ENCODE measurements at regions not wholly inside any gene's neighbourhood (a gene's known extent, or its start where the extent isn't known, plus 50 kb on each side); places are given as distances from the start of the nearest gene placed in this dataset.
A peak's percentile ranks its signal among the peaks of the same experiment; 100 is the strongest.
"Not testable (repeated sequence)": the region's sequence is repeated elsewhere in the genome, so short reads cannot be mapped to it uniquely, and the experiment has no call there.

GRCh38 chr7:155395176-155395797 is 62.6 kb upstream of the EN2 start:
- no peak for DNase-seq (ENCODE audit: low spot score)

- no peak for DNase-seq (ENCODE audit: low spot score)
These were observed 61.3 kb upstream of the EN2 start for GRCh38 chr7:155396661-155397060.

- not testable (repeated sequence) for DNase-seq (ENCODE audit: low spot score)
These were observed 59.9 kb upstream of the EN2 start for GRCh38 chr7:155397758-155398714.

GRCh38 chr7:155398944-155399343 is 59.0 kb upstream of the EN2 start:
- peak; percentile 79 for DNase-seq (ENCODE audit: low spot score)

- DNase-seq (ENCODE audit: low spot score), result no peak
These were observed 58.4 kb upstream of the EN2 start for GRCh38 chr7:155399577-155399976.

- DNase-seq (ENCODE audit: low spot score), result no peak
These were observed 56.7 kb upstream of the EN2 start for GRCh38 chr7:155401231-155401630.

GRCh38 chr7:155401884-155402283 is 56.0 kb upstream of the EN2 start:
- DNase-seq (ENCODE audit: low spot score), result no peak

- DNase-seq (ENCODE audit: low spot score), result no peak
These were observed 55.0 kb upstream of the EN2 start for GRCh38 chr7:155402941-155403340.

GRCh38 chr7:155404976-155405375 is 53.0 kb upstream of the EN2 start:
- DNase-seq (ENCODE audit: low spot score), result no peak

GRCh38 chr7:155405399-155406318 is 52.3 kb upstream of the EN2 start:
- peak; percentile 65 for DNase-seq (ENCODE audit: low spot score)

- no peak for DNase-seq (ENCODE audit: low spot score)
These were observed 50.1 kb upstream of the EN2 start for GRCh38 chr7:155407799-155408198.
